Endothelial cell of umbilical vein (primary cell): ENCODE measurements at regions not wholly inside any gene's neighbourhood (a gene's known extent, or its start where the extent isn't known, plus 50 kb on each side); places are given as distances from the start of the nearest gene placed in this dataset.
A peak's percentile ranks its signal among the peaks of the same experiment; 100 is the strongest.

ENCODE experiments used
- BruUV-seq: library from RNA; stranded (reverse); fragments of 400-500 nt; replicated peaks from 2 replicates; lab custom pipeline; 2021; lab: Mats Ljungman, UMichigan
- CTCF ChIA-PET: fragments of 300-600, 350-600 bp; sonication (Branson Sonifier 250); formaldehyde crosslinking; loops from one replicate; lab custom pipeline; 2021; ENCODE audit warnings: antibody characterized with exemption, inconsistent platforms; lab: Charles Lee
- POLR2A ChIA-PET: fragments of 300-600, 350-600 bp; sonication (Branson Sonifier 250); formaldehyde crosslinking; loops from one replicate; lab custom pipeline; 2021; ENCODE audit warnings: antibody characterized with exemption, inconsistent platforms; lab: Charles Lee
- DNase-seq: peaks from one replicate; pipeline ENCODE4 v3.0.0-alpha.2; 2011; ENCODE audit warnings: low read depth, low spot score
- FAIRE-seq: peaks from 2 replicates; lab custom pipeline; 2011; peaks lifted over from hg19 to GRCh38; lab: Jason Lieb, UNC
- H2AFZ ChIP-seq: 2 replicates; pipeline ENCODE4 v1.6.0; 2012; ENCODE audit warnings: low read depth, low read length, control low read depth, inconsistent platforms
- H3K27ac ChIP-seq: 2 replicates; pipeline ENCODE4 v1.5.1; 2011; ENCODE audit warnings: low read depth, mild to moderate bottlenecking, control low read depth, low read length, moderate library complexity; ENCODE audit not compliant: insufficient read depth
- H3K27me3 ChIP-seq, 2 experiments: 2 replicates each; pipeline versions ENCODE4 v1.6.0 to v1.6.1; 2011; ENCODE audit warnings: low read length in 2 of 2, mixed read lengths in 1 of 2; ENCODE audit not compliant: control insufficient read depth in 2 of 2, insufficient read depth in 2 of 2
- H3K36me3 ChIP-seq, 2 experiments: 2 replicates in 1 of 2; 3 replicates in 1 of 2; pipeline ENCODE4 v1.5.1; 2011; ENCODE audit warnings: low read length in 2 of 2, mild to moderate bottlenecking in 1 of 2, moderate library complexity in 1 of 2; ENCODE audit not compliant: control insufficient read depth in 2 of 2, insufficient read depth in 2 of 2; ENCODE audit errors: extremely low read depth in 1 of 2
- H3K4me1 ChIP-seq: 3 replicates; pipeline ENCODE4 v1.5.1; 2011; ENCODE audit warnings: mild to moderate bottlenecking, low read length; ENCODE audit not compliant: control insufficient read depth, insufficient read depth; ENCODE audit errors: extremely low read depth
- H3K4me2 ChIP-seq: 2 replicates; pipeline ENCODE4 v1.6.1; 2011; ENCODE audit warnings: low read length, control low read depth, mixed read lengths; ENCODE audit not compliant: insufficient read depth
- H3K4me3 ChIP-seq, 3 experiments: fragments of 200-600 bp in 1 of 3; sonication (generic), shearing (Covaris generic) in 1 of 3; replicated peaks in 1 of 3; 2 replicates each; pipeline ENCODE4 v1.5.1; 2011 to 2016; ENCODE audit warnings: control low read depth in 3 of 3, low read length in 3 of 3, mild to moderate bottlenecking in 2 of 3, inconsistent platforms in 1 of 3, low read depth in 1 of 3, moderate library complexity in 1 of 3; ENCODE audit not compliant: insufficient read depth in 1 of 3
- H3K79me2 ChIP-seq: 2 replicates; pipeline ENCODE4 v1.6.0; 2012; ENCODE audit warnings: low read length, inconsistent platforms; ENCODE audit not compliant: control insufficient read depth, insufficient read depth
- H3K9ac ChIP-seq: replicated peaks from 2 replicates; pipeline ENCODE3; 2011; ENCODE audit warnings: low read length, control low read depth; ENCODE audit not compliant: insufficient read depth; ENCODE audit errors: extremely low read depth
- H3K9me1 ChIP-seq: replicated peaks from 3 replicates; pipeline ENCODE4 v1.6.0; 2011; ENCODE audit warnings: mild to moderate bottlenecking, low read length; ENCODE audit not compliant: control insufficient read depth, insufficient read depth; ENCODE audit errors: extremely low read depth
- H3K9me3 ChIP-seq: replicated peaks from 2 replicates; pipeline ENCODE4 v1.5.1; 2012; ENCODE audit warnings: low read length, inconsistent platforms; ENCODE audit not compliant: control insufficient read depth, insufficient read depth
- H4K20me1 ChIP-seq: replicated peaks from 2 replicates; pipeline ENCODE3; 2011; ENCODE audit warnings: mild to moderate bottlenecking, low read length; ENCODE audit not compliant: control insufficient read depth, insufficient read depth; ENCODE audit errors: extremely low read depth
- EZH2 ChIP-seq: IDR thresholded peaks from 2 replicates; pipeline ENCODE4 v1.6.1; 2012; ENCODE audit warnings: borderline replicate concordance, low read depth, mild to moderate bottlenecking, moderate library complexity, low read length, inconsistent platforms; ENCODE audit not compliant: severe bottlenecking
- FOS ChIP-seq: IDR thresholded peaks from 2 replicates; pipeline ENCODE4 v1.6.1; 2011; ENCODE audit warnings: mild to moderate bottlenecking, low read length, moderate library complexity, borderline replicate concordance; ENCODE audit not compliant: insufficient read depth
- GATA2 ChIP-seq: IDR thresholded peaks from 2 replicates; pipeline ENCODE4 v1.7.0; 2011; ENCODE audit warnings: low read depth, mild to moderate bottlenecking, moderate library complexity, mixed read lengths, low read length; ENCODE audit not compliant: insufficient read length, insufficient read depth
- JUN ChIP-seq: IDR thresholded peaks from 2 replicates; pipeline ENCODE4 v1.6.1; 2011; ENCODE audit warnings: borderline replicate concordance, low read depth; ENCODE audit not compliant: insufficient read length, insufficient read depth
- MYC ChIP-seq: IDR thresholded peaks from one replicate; pipeline ENCODE4 v1.6.1; 2011; ENCODE audit warnings: mild to moderate bottlenecking, low read depth, low read length
- POLR2A ChIP-seq: IDR thresholded peaks from 2 replicates; pipeline ENCODE4 v1.6.1; 2012; ENCODE audit warnings: low read depth, mild to moderate bottlenecking, control low read depth, low read length
- POLR2AphosphoS5 ChIP-seq: IDR thresholded peaks from 2 replicates; pipeline ENCODE4 v1.6.1; 2012; ENCODE audit warnings: low read depth, mild to moderate bottlenecking, control low read depth, low read length, moderate library complexity; ENCODE audit not compliant: insufficient read depth
- dilution Hi-C: fragments of 300-500 bp; cut with MboI; formaldehyde crosslinking; loops from one replicate; pipeline ENCODE4 v1.15.0; 2019; ENCODE audit warnings: low sequenced_read_pairs; ENCODE audit not compliant: extremely low pct_ligation_motif_present
- intact Hi-C: fragments of 100-400 bp; cut with micrococcal nuclease; formaldehyde crosslinking; loops from one replicate; pipeline ENCODE4 v1.10.0; 2022
- TF ChIP-seq, protein P1 (sequence below), 2 donors: IDR thresholded peaks; 1 replicate in 1 of 2; 2 replicates in 1 of 2; pipeline ENCODE4 v1.5.1; 2011; ENCODE audit warnings: low read length in 2 of 2, mild to moderate bottlenecking in 2 of 2, moderate library complexity in 2 of 2, control low read depth in 1 of 2, inconsistent platforms in 1 of 2, low read depth in 1 of 2; ENCODE audit not compliant: insufficient read depth in 1 of 2; ENCODE audit errors: extremely low read depth in 1 of 2
- TF ChIP-seq, protein P2 (sequence below): IDR thresholded peaks from 2 replicates; pipeline ENCODE4 v1.6.1; 2011; ENCODE audit not compliant: insufficient read depth, insufficient read length

DNA sequence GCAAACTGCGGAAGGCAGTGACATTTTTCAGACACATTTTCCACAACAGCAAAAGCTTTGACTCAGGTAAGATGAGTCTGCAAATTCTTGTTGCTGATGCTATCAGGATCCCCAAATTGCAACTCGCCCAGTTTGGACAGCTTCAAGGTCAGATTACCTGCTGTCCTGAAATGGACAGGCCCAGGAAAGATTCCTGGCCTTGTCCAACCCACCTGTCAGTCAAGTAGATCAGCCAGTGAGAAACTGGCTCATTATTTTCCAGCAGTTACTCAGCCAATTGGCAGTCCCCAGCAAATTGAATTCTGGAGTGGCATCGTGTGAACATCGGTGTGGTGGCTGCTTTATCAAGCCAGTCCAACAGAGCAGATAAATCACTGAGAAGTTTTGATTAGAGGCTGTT, 84.5 kb upstream of the SNAP25 start:
- CTCF ChIA-PET, result no interaction called here
- Histone ChIP-seq H3K79me2 (no peaks in the 10 kb centered on the region), H3K9ac (no peak overlapping the region), H3K27ac (no peak overlapping the region), H3K36me3 (no peaks in the 10 kb centered on the region), H3K9me1 (no peaks in the 10 kb centered on the region), H3K4me1 (no peaks in the 10 kb centered on the region), H2AFZ (no peak overlapping the region), H3K4me2 (no peak overlapping the region), H3K4me3 (no peak overlapping the region), H3K9me3 (no peaks in the 10 kb centered on the region), H3K27me3 (peaks cover 0 to 2% of the 10 kb centered on the region in 2 experiments), H4K20me1 (no peaks in the 10 kb centered on the region)
- POLR2A ChIA-PET, result no interaction called here
- FAIRE-seq (peak; percentile 8), DNase-seq (no peak)
- intact Hi-C loops (no loop called here), dilution Hi-C loops (no loop called here)
- no TSS peak for BruUV-seq
- TF ChIP-seq POLR2AphosphoS5 (no peak), POLR2A (no peak), GATA2 (no peak), MYC (no peak), EZH2 (no peak), JUN (no peak), FOS (no peak)
- TF ChIP-seq, protein P1, sequence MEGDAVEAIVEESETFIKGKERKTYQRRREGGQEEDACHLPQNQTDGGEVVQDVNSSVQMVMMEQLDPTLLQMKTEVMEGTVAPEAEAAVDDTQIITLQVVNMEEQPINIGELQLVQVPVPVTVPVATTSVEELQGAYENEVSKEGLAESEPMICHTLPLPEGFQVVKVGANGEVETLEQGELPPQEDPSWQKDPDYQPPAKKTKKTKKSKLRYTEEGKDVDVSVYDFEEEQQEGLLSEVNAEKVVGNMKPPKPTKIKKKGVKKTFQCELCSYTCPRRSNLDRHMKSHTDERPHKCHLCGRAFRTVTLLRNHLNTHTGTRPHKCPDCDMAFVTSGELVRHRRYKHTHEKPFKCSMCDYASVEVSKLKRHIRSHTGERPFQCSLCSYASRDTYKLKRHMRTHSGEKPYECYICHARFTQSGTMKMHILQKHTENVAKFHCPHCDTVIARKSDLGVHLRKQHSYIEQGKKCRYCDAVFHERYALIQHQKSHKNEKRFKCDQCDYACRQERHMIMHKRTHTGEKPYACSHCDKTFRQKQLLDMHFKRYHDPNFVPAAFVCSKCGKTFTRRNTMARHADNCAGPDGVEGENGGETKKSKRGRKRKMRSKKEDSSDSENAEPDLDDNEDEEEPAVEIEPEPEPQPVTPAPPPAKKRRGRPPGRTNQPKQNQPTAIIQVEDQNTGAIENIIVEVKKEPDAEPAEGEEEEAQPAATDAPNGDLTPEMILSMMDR (IDR thresholded peaks at IDR 0.05; ENCODE audit: extremely low read depth in 1 of 2, insufficient read depth in 1 of 2, low read depth in 1 of 2, low read length in 2 of 2), result no peak
- TF ChIP-seq, protein P2, sequence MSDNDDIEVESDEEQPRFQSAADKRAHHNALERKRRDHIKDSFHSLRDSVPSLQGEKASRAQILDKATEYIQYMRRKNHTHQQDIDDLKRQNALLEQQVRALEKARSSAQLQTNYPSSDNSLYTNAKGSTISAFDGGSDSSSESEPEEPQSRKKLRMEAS, result no peak
